A549 (cell line): ENCODE measurements at regions not wholly inside any gene's neighbourhood (a gene's known extent, or its start where the extent isn't known, plus 50 kb on each side); places are given as distances from the start of the nearest gene placed in this dataset.

Experiments
- ATAC-seq, 2 experiments: fragments of 200-7000 bp in 1 of 2; fragments of >200 bp in 1 of 2; cut with Nextera tagmentation in 1 of 2; cut with Tn5 transposase in 1 of 2; 3 replicates each; pipeline versions ENCODE4 v1.8.0 to v1.9.1; 2018 to 2020; ENCODE audit warnings: mild to moderate bottlenecking in 1 of 2, moderate library complexity in 1 of 2
- CTCF ChIA-PET: fragments of 300-600 bp; sonication (Branson Sonifier 250); formaldehyde crosslinking; extraction: SDS; loops from one replicate; lab custom pipeline; 2021; ENCODE audit warnings: antibody characterized with exemption, inconsistent platforms; lab: Yijun Ruan, JAX
- POLR2A ChIA-PET: fragments of 350-600 bp; formaldehyde crosslinking; extraction: SDS; loops from one replicate; lab custom pipeline; 2021; ENCODE audit warnings: antibody characterized with exemption, inconsistent platforms; lab: Yijun Ruan, JAX
- DNase-seq, 2 experiments: peaks; one replicate each; pipeline versions ENCODE4 v3.0.0 to v3.0.0-alpha.2; 2011 to 2016; ENCODE audit warnings: low read depth in 1 of 2, low spot score in 1 of 2
- FAIRE-seq: peaks from 2 replicates; lab custom pipeline; 2011; peaks lifted over from hg19 to GRCh38; lab: Jason Lieb, UNC
- H3K27ac ChIP-seq, 2 experiments: fragments of >200 bp; sonication (Bioruptor Twin); formaldehyde crosslinking; 3 replicates each; pipeline ENCODE4 v1.5.1; 2016 to 2017
- H3K4me1 ChIP-seq: fragments of >200 bp; sonication (Bioruptor Twin); formaldehyde crosslinking; 3 replicates; pipeline ENCODE4 v1.6.1; 2016
- H3K4me2 ChIP-seq: fragments of >200 bp; sonication (Bioruptor Twin); formaldehyde crosslinking; 3 replicates; pipeline ENCODE4 v1.6.1; 2016
- H3K4me3 ChIP-seq: fragments of >200 bp; sonication (Bioruptor Twin); formaldehyde crosslinking; 3 replicates; pipeline ENCODE4 v1.5.1; 2016
- H3K9me3 ChIP-seq: fragments of >200 bp; sonication (Bioruptor Twin); formaldehyde crosslinking; 3 replicates; pipeline ENCODE4 v1.6.1; 2016
- CBX2 ChIP-seq: fragments of 200-600 bp; sonication (generic); IDR thresholded peaks from 2 replicates; pipeline ENCODE4 v1.6.1; 2016; ENCODE audit warnings: low read depth, mild to moderate bottlenecking, borderline replicate concordance
- CHD2 ChIP-seq: fragments of 150-350 bp; IDR thresholded peaks from 2 replicates; pipeline ENCODE4 v1.6.1; 2014; ENCODE audit warnings: low read length; ENCODE audit not compliant: partially characterized antibody
- CHD4 ChIP-seq: fragments of 200-600 bp; sonication (generic); IDR thresholded peaks from 2 replicates; pipeline ENCODE4 v1.6.1; 2016; ENCODE audit warnings: antibody characterized with exemption, mild to moderate bottlenecking, borderline replicate concordance
- EHMT2 ChIP-seq: fragments of 200-600 bp; sonication (generic); IDR thresholded peaks from 2 replicates; pipeline ENCODE4 v1.6.1; 2016; ENCODE audit warnings: antibody characterized with exemption, low read depth, mild to moderate bottlenecking, moderate library complexity
- EP300 ChIP-seq, 2 experiments: fragments of >200 bp; sonication (Bioruptor Twin); formaldehyde crosslinking; IDR thresholded peaks; 2 replicates in 1 of 2; 3 replicates in 1 of 2; pipeline ENCODE4 v1.6.1; 2016 to 2017
- ESRRA ChIP-seq: fragments of 150-350 bp; IDR thresholded peaks from 2 replicates; pipeline ENCODE4 v1.6.1; 2014; ENCODE audit warnings: mild to moderate bottlenecking, low read length, borderline replicate concordance
- HOXB5 ChIP-seq: fragments of 250-450 bp; sonication (Bioruptor Pico); IDR thresholded peaks from 2 replicates; pipeline ENCODE4 v1.5.0; 2020; ENCODE audit warnings: mild to moderate bottlenecking, moderate library complexity
- JUNB ChIP-seq: fragments of >200 bp; sonication (Bioruptor Twin); formaldehyde crosslinking; IDR thresholded peaks from 2 replicates; pipeline ENCODE4 v1.6.1; 2016
- NFE2L2 ChIP-seq: fragments of 150-350 bp; conservative IDR thresholded peaks from 2 replicates; pipeline ENCODE4 v1.6.1; 2014; ENCODE audit warnings: low read length
- NPAS2 ChIP-seq: fragments of 250-450 bp; sonication (Bioruptor Pico); IDR thresholded peaks from 2 replicates; pipeline ENCODE4 v1.8.0; 2022; ENCODE audit warnings: mild to moderate bottlenecking, moderate library complexity, borderline replicate concordance
- PHF8 ChIP-seq: fragments of 200-600 bp; sonication (generic); IDR thresholded peaks from 2 replicates; pipeline ENCODE4 v1.6.1; 2016; ENCODE audit warnings: low read depth, mild to moderate bottlenecking, antibody characterized with exemption, moderate library complexity, borderline replicate concordance
- RAD21 ChIP-seq, 2 experiments: fragments of >200 bp in 1 of 2; sonication (Bioruptor Twin) in 1 of 2; formaldehyde crosslinking in 1 of 2; IDR thresholded peaks in 1 of 2; conservative IDR thresholded peaks in 1 of 2; 2 replicates in 1 of 2; 3 replicates in 1 of 2; pipeline ENCODE4 v1.6.1; 2012 to 2018; ENCODE audit warnings: inconsistent platforms in 1 of 2
- RCOR1 ChIP-seq: fragments of 150-350 bp; IDR thresholded peaks from 2 replicates; pipeline ENCODE4 v1.6.1; 2014; ENCODE audit warnings: antibody characterized with exemption, low read length, low read depth
- RNF2 ChIP-seq: fragments of 200-600 bp; sonication (generic); IDR thresholded peaks from 2 replicates; pipeline ENCODE4 v1.6.1; 2016; ENCODE audit warnings: low read depth, mild to moderate bottlenecking, antibody characterized with exemption, moderate library complexity, borderline replicate concordance
- TFCP2L1 ChIP-seq: fragments of 250-450 bp; sonication (Bioruptor Pico); IDR thresholded peaks from 2 replicates; pipeline ENCODE4 v1.5.0; 2021; ENCODE audit warnings: mild to moderate bottlenecking
- WGBS: methylation state at CpG from one replicate; pipeline ENCODE4 v1.1.6; 2017; ENCODE audit errors: missing lambda C conversion rate; 5-methylcytosine and 5-hydroxymethylcytosine counted together
- TF ChIP-seq, protein P1 (sequence below): IDR thresholded peaks from 2 replicates; pipeline ENCODE4 v1.6.1; 2012
- TF ChIP-seq, protein P2 (sequence below): IDR thresholded peaks from 2 replicates; pipeline ENCODE4 v1.6.1; 2012; ENCODE audit warnings: low read depth, borderline replicate concordance
- TF ChIP-seq, protein P3 (sequence below): fragments of 200-600 bp; sonication (generic); IDR thresholded peaks from 2 replicates; pipeline ENCODE4 v1.6.1; 2016; ENCODE audit warnings: antibody characterized with exemption, mild to moderate bottlenecking, moderate library complexity
- TF ChIP-seq, protein P4 (sequence below): fragments of 450-650 bp; IDR thresholded peaks from 2 replicates; pipeline ENCODE4 v1.6.1; 2014; ENCODE audit warnings: antibody characterized with exemption

DNA sequence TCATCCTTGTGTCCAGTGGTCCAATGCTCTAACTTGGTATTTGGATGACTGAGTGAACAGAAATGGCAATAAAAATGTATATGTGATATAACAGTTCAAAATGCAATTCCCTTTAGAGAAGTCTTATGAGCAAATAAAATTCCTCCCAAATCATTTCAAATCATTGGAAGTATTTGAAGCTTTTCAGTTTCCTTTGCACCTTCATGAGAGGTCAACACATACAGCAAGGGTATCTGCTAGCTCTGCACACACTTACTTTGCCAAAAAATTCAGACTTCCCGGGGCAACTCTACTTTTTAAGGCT lies 423.7 kb downstream of the ATP23 start:
- ATAC-seq (peak in 1 of 2 experiments; percentile 45; a peak in 4 of 6 replicates), DNase-seq (no peak), FAIRE-seq (no peak)
- H3K27ac ChIP-seq: peak overlapping the region; percentile 49 to 83; a peak in 5 of 6 replicates
- peaks cover 18% of the 10 kb centered on the region for H3K4me1 ChIP-seq
- no peak overlapping the region for H3K4me3 ChIP-seq
- TF ChIP-seq EP300 (IDR thresholded peaks at IDR 0.05): no peak; a peak in 1 of 5 replicates
- 0 out of 5 replicates have a peak, but pooled peaks of 1 of the 2 experiments have one; percentile 7 for TF ChIP-seq RAD21 (conservative IDR thresholded peaks at IDR 0.05 in 1 of 2, IDR thresholded peaks at IDR 0.05 in 1 of 2)
- TF ChIP-seq JUNB: 0 out of 2 replicates have a peak, but pooled peaks have one; percentile 23
- no peaks in the 10 kb centered on the region for H3K9me3 ChIP-seq
- CTCF ChIA-PET: interaction anchor here (1.6 kb wide), 1 partner anchor 175 kb away, joined by 4 read pairs; no protein-coding TSS in a partner anchor
- POLR2A ChIA-PET: no interaction called here
- peak overlapping the region; percentile 43 for H3K4me2 ChIP-seq
- WGBS: 10% methylated on average over 1 of the region's 1 CpG

DNA sequence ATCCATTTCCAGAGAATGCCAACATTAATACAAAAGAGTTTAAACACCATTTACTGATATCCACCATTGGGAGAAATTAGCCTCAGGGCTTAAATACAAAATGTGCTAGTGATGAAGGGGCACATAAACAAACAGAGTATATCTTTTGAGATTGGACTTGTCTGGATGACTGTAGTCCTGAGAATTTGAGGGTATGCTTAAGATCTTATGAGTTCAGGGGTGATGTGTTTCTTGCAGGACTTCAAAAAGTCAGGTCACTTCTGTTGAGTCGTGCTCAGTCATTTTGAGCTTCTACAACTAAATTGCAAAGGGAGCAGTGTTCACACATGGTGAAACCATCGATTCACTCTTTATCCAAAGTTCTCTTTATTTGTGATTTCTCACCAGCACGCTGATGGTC lies 425.7 kb downstream of the ATP23 start:
- FAIRE-seq (no peak), ATAC-seq (no peak), DNase-seq (no peak)
- H3K27ac ChIP-seq: 0 out of 6 replicates have a peak overlapping the region, but pooled peaks of 1 of the 2 experiments have one; percentile 0
- whole genome bisulfite sequencing: 62% methylated on average over 3 of the region's 3 CpGs
- H3K9me3 ChIP-seq: no peaks in the 10 kb centered on the region
- TF ChIP-seq PHF8: no peak
- no peak for TF ChIP-seq RCOR1
- no peak for TF ChIP-seq CBX2
- no peak for TF ChIP-seq CHD4
- no peak for TF ChIP-seq CHD2
- TF ChIP-seq ESRRA: no peak
- no peak for TF ChIP-seq HOXB5 (CRISPR knock-in tag)
- no peak for TF ChIP-seq EHMT2
- TF ChIP-seq TFCP2L1 (CRISPR knock-in tag): no peak
- TF ChIP-seq, protein P1, sequence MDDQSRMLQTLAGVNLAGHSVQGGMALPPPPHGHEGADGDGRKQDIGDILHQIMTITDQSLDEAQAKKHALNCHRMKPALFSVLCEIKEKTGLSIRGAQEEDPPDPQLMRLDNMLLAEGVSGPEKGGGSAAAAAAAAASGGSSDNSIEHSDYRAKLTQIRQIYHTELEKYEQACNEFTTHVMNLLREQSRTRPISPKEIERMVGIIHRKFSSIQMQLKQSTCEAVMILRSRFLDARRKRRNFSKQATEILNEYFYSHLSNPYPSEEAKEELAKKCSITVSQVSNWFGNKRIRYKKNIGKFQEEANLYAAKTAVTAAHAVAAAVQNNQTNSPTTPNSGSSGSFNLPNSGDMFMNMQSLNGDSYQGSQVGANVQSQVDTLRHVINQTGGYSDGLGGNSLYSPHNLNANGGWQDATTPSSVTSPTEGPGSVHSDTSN: no peak
- no peak for TF ChIP-seq RNF2
- TF ChIP-seq, protein P2, sequence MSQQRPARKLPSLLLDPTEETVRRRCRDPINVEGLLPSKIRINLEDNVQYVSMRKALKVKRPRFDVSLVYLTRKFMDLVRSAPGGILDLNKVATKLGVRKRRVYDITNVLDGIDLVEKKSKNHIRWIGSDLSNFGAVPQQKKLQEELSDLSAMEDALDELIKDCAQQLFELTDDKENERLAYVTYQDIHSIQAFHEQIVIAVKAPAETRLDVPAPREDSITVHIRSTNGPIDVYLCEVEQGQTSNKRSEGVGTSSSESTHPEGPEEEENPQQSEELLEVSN: no peak
- TF ChIP-seq, protein P3, sequence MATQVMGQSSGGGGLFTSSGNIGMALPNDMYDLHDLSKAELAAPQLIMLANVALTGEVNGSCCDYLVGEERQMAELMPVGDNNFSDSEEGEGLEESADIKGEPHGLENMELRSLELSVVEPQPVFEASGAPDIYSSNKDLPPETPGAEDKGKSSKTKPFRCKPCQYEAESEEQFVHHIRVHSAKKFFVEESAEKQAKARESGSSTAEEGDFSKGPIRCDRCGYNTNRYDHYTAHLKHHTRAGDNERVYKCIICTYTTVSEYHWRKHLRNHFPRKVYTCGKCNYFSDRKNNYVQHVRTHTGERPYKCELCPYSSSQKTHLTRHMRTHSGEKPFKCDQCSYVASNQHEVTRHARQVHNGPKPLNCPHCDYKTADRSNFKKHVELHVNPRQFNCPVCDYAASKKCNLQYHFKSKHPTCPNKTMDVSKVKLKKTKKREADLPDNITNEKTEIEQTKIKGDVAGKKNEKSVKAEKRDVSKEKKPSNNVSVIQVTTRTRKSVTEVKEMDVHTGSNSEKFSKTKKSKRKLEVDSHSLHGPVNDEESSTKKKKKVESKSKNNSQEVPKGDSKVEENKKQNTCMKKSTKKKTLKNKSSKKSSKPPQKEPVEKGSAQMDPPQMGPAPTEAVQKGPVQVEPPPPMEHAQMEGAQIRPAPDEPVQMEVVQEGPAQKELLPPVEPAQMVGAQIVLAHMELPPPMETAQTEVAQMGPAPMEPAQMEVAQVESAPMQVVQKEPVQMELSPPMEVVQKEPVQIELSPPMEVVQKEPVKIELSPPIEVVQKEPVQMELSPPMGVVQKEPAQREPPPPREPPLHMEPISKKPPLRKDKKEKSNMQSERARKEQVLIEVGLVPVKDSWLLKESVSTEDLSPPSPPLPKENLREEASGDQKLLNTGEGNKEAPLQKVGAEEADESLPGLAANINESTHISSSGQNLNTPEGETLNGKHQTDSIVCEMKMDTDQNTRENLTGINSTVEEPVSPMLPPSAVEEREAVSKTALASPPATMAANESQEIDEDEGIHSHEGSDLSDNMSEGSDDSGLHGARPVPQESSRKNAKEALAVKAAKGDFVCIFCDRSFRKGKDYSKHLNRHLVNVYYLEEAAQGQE: no peak
- POLR2A ChIA-PET: interaction anchor here (0.7 kb wide), 1 partner anchor 125 kb away, joined by 6 read pairs; no protein-coding TSS in a partner anchor
- CTCF ChIA-PET: interaction anchor here (1.4 kb wide), 1 partner anchor 785 kb away, joined by 3 read pairs; no protein-coding TSS in a partner anchor
- H3K4me3 ChIP-seq: no peak overlapping the region
- no peak overlapping the region for H3K4me2 ChIP-seq
- peaks cover 18% of the 10 kb centered on the region for H3K4me1 ChIP-seq

DNA sequence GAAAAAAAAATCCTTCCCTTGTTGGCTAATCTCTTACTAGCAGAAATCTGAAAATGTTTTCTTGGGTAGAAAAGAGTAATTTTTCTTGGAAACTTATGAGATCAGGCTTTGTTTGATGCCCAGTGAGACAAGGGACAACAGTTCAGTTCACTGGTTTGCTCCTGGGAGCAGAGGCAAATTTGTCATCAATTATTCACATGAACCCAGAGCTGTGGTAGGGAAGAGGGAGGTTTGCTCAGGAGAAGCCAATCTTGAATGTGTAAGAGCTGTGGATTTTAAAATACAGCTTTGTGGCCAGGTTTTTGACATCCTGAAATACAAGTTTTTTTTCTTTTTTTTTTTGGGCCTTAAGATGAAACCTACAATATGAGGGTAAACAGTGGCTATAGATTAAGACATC lies 426.6 kb downstream of the ATP23 start:
- CTCF ChIA-PET: interaction anchor here (0.6 to 1.4 kb wide), 2 partner anchors 156 to 784 kb away, joined by 3 read pairs; no protein-coding TSS in a partner anchor
- ATAC-seq: no peak
- no peak overlapping the region for H3K27ac ChIP-seq

More for the DNA sequence above, 426.6 kb downstream of the ATP23 start:
- H3K4me1 ChIP-seq: peaks cover 18% of the 10 kb centered on the region
- POLR2A ChIA-PET: no interaction called here
- TF ChIP-seq NPAS2 (CRISPR knock-in tag): no peak
- TF ChIP-seq, protein P2: no peak
- TF ChIP-seq, protein P4, sequence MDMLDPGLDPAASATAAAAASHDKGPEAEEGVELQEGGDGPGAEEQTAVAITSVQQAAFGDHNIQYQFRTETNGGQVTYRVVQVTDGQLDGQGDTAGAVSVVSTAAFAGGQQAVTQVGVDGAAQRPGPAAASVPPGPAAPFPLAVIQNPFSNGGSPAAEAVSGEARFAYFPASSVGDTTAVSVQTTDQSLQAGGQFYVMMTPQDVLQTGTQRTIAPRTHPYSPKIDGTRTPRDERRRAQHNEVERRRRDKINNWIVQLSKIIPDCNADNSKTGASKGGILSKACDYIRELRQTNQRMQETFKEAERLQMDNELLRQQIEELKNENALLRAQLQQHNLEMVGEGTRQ: no peak
- TF ChIP-seq NFE2L2: no peak
- no peak for TF ChIP-seq RNF2
- TF ChIP-seq JUNB: no peak
- H3K9me3 ChIP-seq: no peaks in the 10 kb centered on the region
- FAIRE-seq: no peak
- no peak overlapping the region for H3K4me3 ChIP-seq
- no peak overlapping the region for H3K4me2 ChIP-seq
- DNase-seq: no peak
